ENCODE measurements at regions not wholly inside any gene's neighbourhood (a gene's known extent, or its start where the extent isn't known, plus 50 kb on each side); places are given as distances from the start of the nearest gene placed in this dataset.

DNA sequence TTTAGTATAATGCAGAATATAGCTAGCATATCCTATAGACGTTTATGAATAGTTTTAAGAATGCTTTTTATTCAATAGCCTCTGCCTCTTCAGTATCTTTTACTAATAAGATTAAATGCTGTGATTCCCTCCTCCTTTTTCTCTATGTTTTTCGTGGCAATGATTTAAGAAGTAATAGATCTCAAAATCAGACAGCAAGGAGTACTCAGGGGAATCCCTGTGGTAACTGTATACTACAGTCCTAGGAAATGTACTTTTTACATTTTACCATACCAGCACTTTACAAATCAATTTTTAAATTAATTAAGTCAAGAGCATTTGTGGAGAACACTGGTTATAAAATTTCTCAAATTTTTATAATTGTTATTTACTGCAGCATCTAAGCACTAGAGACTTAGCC, 240.6 kb upstream of the CAND1 start:
- Mint-ChIP-seq H3K4me1 (ENCODE audit: low read depth) (peaks cover 5% of the 10 kb centered on the region), H3K9me3 (no peaks in the 10 kb centered on the region), H3K27ac (no peak overlapping the region), H3K27me3 (no peaks in the 10 kb centered on the region), H3K4me3 (no peak overlapping the region), H3K36me3 (ENCODE audit: low read depth) (no peaks in the 10 kb centered on the region)
- CTCF ChIA-PET, result no interaction called here
- intact Hi-C loops (cut with DNase I, micrococcal nuclease), result loop anchor here in 1 of 2 experiments (10.0 kb wide), 1 partner anchor 206 kb away; no protein-coding TSS in a partner anchor
- no peak overlapping the region for H3K27ac ChIP-seq (ENCODE audit: low read depth in 1 of 2, low read length in 2 of 2)
- no peaks in the 10 kb centered on the region for H3K36me3 ChIP-seq (ENCODE audit: insufficient read depth, low read length)
- ATAC-seq (ENCODE audit: poor library complexity) (no peak), DNase-seq (no peak)
- H3K9me3 ChIP-seq (ENCODE audit: control insufficient read depth in 1 of 2, insufficient read depth in 1 of 2, low read length in 2 of 2), result no peaks in the 10 kb centered on the region
- TF ChIP-seq, protein P1, sequence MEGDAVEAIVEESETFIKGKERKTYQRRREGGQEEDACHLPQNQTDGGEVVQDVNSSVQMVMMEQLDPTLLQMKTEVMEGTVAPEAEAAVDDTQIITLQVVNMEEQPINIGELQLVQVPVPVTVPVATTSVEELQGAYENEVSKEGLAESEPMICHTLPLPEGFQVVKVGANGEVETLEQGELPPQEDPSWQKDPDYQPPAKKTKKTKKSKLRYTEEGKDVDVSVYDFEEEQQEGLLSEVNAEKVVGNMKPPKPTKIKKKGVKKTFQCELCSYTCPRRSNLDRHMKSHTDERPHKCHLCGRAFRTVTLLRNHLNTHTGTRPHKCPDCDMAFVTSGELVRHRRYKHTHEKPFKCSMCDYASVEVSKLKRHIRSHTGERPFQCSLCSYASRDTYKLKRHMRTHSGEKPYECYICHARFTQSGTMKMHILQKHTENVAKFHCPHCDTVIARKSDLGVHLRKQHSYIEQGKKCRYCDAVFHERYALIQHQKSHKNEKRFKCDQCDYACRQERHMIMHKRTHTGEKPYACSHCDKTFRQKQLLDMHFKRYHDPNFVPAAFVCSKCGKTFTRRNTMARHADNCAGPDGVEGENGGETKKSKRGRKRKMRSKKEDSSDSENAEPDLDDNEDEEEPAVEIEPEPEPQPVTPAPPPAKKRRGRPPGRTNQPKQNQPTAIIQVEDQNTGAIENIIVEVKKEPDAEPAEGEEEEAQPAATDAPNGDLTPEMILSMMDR (IDR thresholded peaks at IDR 0.05), result no peak
- POLR2A ChIA-PET, result no interaction called here
- H3K4me1 ChIP-seq (ENCODE audit: insufficient read depth, low read length), result no peaks in the 10 kb centered on the region
- H3K4me3 ChIP-seq (ENCODE audit: low read length), result no peak overlapping the region
- peaks cover 0 to 5% of the 10 kb centered on the region in 2 experiments for H3K27me3 ChIP-seq (ENCODE audit: control insufficient read depth in 1 of 2, insufficient read depth in 2 of 2, low read length in 2 of 2)

DNA sequence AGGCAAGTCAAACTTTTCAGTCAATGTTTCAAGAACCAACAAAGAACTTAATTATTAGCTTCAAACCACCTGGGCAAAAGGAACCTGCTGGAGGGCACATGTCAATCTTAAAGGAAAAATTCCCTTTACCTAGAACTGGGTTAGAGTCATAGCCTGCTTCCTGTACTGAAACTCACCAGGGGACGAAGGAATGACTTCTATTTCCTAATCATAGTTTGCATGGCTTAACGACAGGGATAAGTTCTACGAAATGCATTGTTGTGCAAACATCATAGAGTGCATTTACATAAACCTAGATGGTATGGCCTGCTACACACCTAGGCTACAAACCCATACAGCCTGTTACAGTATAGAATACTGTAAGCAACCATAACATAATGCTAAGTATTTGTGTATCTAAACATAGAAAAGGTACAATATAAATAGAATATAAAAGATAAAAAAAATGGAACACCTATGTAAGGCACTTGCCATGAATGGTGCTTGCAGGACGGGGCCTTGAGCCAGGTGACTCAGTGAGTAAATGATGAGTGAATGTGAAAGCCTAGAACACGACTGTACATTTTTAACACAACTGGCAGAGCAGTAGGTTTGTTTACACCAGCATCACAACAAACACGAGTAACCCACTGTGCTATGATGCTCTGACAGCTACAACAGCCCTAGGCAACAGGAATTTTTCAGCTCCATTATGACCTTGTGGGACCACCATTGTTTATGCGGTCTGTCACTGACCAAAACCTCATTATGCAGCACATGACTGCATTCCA, 234.9 kb upstream of the CAND1 start:
- no peak for ATAC-seq (ENCODE audit: poor library complexity)
- no peaks in the 10 kb centered on the region for H3K4me1 ChIP-seq (ENCODE audit: insufficient read depth, low read length)
- H3K27me3 ChIP-seq (ENCODE audit: control insufficient read depth in 1 of 2, insufficient read depth in 2 of 2, low read length in 2 of 2), result no peaks in the 10 kb centered on the region
- no peak overlapping the region for H3K27ac ChIP-seq (ENCODE audit: low read depth in 1 of 2, low read length in 2 of 2)
- H3K4me3 ChIP-seq (ENCODE audit: low read length), result no peak overlapping the region
- H3K36me3 Mint-ChIP-seq (ENCODE audit: low read depth), result no peaks in the 10 kb centered on the region
- H3K36me3 ChIP-seq (ENCODE audit: insufficient read depth, low read length), result no peaks in the 10 kb centered on the region
- no peaks in the 10 kb centered on the region for H3K9me3 ChIP-seq (ENCODE audit: control insufficient read depth in 1 of 2, insufficient read depth in 1 of 2, low read length in 2 of 2)
- H3K27ac Mint-ChIP-seq, result no peak overlapping the region
- no peaks in the 10 kb centered on the region for H3K9me3 Mint-ChIP-seq
- intact Hi-C loops (cut with DNase I, micrococcal nuclease), result no loop called here
- TF ChIP-seq, protein P1 (IDR thresholded peaks at IDR 0.05), result no peak
- H3K27me3 Mint-ChIP-seq, result no peaks in the 10 kb centered on the region
- CTCF ChIA-PET, result no interaction called here
- POLR2A ChIA-PET, result no interaction called here
- H3K4me1 Mint-ChIP-seq (ENCODE audit: low read depth), result no peaks in the 10 kb centered on the region
- no peak for DNase-seq
- no peak overlapping the region for H3K4me3 Mint-ChIP-seq

DNA sequence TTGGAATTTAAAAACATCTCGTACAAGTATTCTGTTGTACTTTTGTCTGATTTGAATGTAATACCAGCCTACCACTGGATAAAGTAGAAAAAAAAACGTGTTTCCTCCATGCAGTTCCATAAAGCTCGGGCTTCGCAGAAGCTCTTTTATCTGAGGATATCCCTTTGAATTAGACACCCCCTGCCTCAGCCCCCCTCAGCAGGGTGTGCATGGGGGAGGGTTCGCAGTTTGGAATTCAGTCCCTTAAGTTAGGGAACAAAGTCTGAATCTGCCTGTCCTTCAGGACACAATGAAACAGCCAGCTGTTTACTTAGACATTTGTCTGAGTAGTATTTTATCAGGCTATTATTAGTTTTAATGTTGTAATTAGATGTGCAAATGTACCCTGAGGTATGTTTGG, 234.0 kb upstream of the CAND1 start:
- CTCF ChIA-PET, result no interaction called here

More for the DNA sequence above, 234.0 kb upstream of the CAND1 start:
- no peaks in the 10 kb centered on the region for H3K9me3 Mint-ChIP-seq
- H3K27me3 Mint-ChIP-seq, result no peaks in the 10 kb centered on the region
- no peaks in the 10 kb centered on the region for H3K36me3 ChIP-seq (ENCODE audit: insufficient read depth, low read length)
- no peak overlapping the region for H3K27ac Mint-ChIP-seq
- no peaks in the 10 kb centered on the region for H3K27me3 ChIP-seq (ENCODE audit: control insufficient read depth in 1 of 2, insufficient read depth in 2 of 2, low read length in 2 of 2)
- H3K4me1 Mint-ChIP-seq (ENCODE audit: low read depth), result no peaks in the 10 kb centered on the region
- TF ChIP-seq, protein P1 (IDR thresholded peaks at IDR 0.05), result no peak
- ATAC-seq (ENCODE audit: poor library complexity) (no peak), DNase-seq (no peak)
- H3K9me3 ChIP-seq (ENCODE audit: control insufficient read depth in 1 of 2, insufficient read depth in 1 of 2, low read length in 2 of 2), result no peaks in the 10 kb centered on the region
- H3K36me3 Mint-ChIP-seq (ENCODE audit: low read depth), result no peaks in the 10 kb centered on the region
- POLR2A ChIA-PET, result no interaction called here
- H3K4me3 Mint-ChIP-seq, result no peak overlapping the region
- intact Hi-C loops (cut with DNase I, micrococcal nuclease), result no loop called here
- H3K4me1 ChIP-seq (ENCODE audit: insufficient read depth, low read length), result no peaks in the 10 kb centered on the region
- no peak overlapping the region for H3K4me3 ChIP-seq (ENCODE audit: low read length)
- H3K27ac ChIP-seq (ENCODE audit: low read depth in 1 of 2, low read length in 2 of 2), result no peak overlapping the region
